Stomach (tissue), 4 donors: ENCODE measurements at regions not wholly inside any gene's neighbourhood (a gene's known extent, or its start where the extent isn't known, plus 50 kb on each side); places are given as distances from the start of the nearest gene placed in this dataset.

Source experiments
- EP300 ChIP-seq: sonication (generic); formaldehyde crosslinking; IDR thresholded peaks from one replicate; pipeline ENCODE4 v1.6.1; 2017; ENCODE audit warnings: antibody characterized with exemption
- POLR2A ChIP-seq, 4 donors: fragments of 450-650 bp; IDR thresholded peaks; one replicate each; pipeline ENCODE4 v1.6.1; 2016; ENCODE audit warnings: antibody characterized with exemption in 4 of 4, control low read depth in 2 of 4, mild to moderate bottlenecking in 1 of 4, moderate library complexity in 1 of 4
- POLR2AphosphoS5 ChIP-seq, 3 donors: sonication (generic); formaldehyde crosslinking; IDR thresholded peaks; one replicate each; pipeline ENCODE4 v1.6.1; 2016; ENCODE audit warnings: antibody characterized with exemption in 3 of 3
- TF ChIP-seq, protein P1 (sequence below), 7 experiments: fragments of 450-650 bp in 4 of 7; fragments of 200-600 bp in 3 of 7; sonication (generic) in 3 of 7; IDR thresholded peaks; one replicate each; pipeline ENCODE4 v1.5.1; 2016 to 2019; ENCODE audit warnings: antibody characterized with exemption in 7 of 7, control low read depth in 2 of 7, mild to moderate bottlenecking in 1 of 7

DNA sequence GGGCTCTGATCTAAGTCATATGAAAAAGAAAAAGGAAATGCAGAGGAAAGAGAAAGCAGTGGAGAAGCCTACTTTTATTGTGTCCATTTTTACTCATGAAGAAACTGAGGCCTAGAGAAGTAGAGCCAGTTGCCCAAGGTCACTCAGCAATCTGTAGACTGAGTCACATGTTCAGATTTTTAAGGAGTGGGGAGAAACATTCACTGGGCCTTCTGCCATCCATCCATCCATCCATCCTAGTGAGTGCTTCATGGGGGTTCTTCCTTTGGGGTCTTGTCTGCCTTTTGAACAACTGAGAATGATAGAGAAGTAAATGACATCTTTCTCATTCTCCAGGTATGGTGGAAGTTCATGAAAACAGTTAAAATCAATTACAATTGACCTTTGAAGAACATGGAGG is 233.6 kb upstream of the SRRM4 start:
- TF ChIP-seq, protein P1, sequence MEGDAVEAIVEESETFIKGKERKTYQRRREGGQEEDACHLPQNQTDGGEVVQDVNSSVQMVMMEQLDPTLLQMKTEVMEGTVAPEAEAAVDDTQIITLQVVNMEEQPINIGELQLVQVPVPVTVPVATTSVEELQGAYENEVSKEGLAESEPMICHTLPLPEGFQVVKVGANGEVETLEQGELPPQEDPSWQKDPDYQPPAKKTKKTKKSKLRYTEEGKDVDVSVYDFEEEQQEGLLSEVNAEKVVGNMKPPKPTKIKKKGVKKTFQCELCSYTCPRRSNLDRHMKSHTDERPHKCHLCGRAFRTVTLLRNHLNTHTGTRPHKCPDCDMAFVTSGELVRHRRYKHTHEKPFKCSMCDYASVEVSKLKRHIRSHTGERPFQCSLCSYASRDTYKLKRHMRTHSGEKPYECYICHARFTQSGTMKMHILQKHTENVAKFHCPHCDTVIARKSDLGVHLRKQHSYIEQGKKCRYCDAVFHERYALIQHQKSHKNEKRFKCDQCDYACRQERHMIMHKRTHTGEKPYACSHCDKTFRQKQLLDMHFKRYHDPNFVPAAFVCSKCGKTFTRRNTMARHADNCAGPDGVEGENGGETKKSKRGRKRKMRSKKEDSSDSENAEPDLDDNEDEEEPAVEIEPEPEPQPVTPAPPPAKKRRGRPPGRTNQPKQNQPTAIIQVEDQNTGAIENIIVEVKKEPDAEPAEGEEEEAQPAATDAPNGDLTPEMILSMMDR (IDR thresholded peaks at IDR 0.05), result no peak
- no peak for TF ChIP-seq EP300
- no peak for TF ChIP-seq POLR2AphosphoS5 (IDR thresholded peaks at IDR 0.05)
- TF ChIP-seq POLR2A (IDR thresholded peaks at IDR 0.05), result no peak
